ENCODE measurements at regions not wholly inside any gene's neighbourhood (a gene's known extent, or its start where the extent isn't known, plus 50 kb on each side); places are given as distances from the start of the nearest gene placed in this dataset.

GRCh38 chr16:73265935-73266334, 218.0 kb upstream of the ZFHX3 start:
- Histone ChIP-seq H3K4me3 (ENCODE audit: low read depth, low read length) (no peak overlapping the region), H3K36me3 (ENCODE audit: control insufficient read depth, insufficient read depth, low read length) (no peaks in the 10 kb centered on the region), H3K27me3 (ENCODE audit: control insufficient read depth, insufficient read depth, low read length) (no peaks in the 10 kb centered on the region)
- FAIRE-seq: no peak
- no peak for DNase-seq (ENCODE audit: low read depth)
- no peak for TF ChIP-seq CTCF (IDR thresholded peaks at IDR 0.05; ENCODE audit: insufficient read depth, low read length, severe bottlenecking)

- Histone ChIP-seq H3K36me3 (ENCODE audit: control insufficient read depth, insufficient read depth, low read length) (no peaks in the 10 kb centered on the region), H3K27me3 (ENCODE audit: control insufficient read depth, insufficient read depth, low read length) (no peaks in the 10 kb centered on the region), H3K4me3 (ENCODE audit: low read depth, low read length) (no peak overlapping the region)
- TF ChIP-seq CTCF (IDR thresholded peaks at IDR 0.05; ENCODE audit: insufficient read depth, low read length, severe bottlenecking): no peak
- no peak for FAIRE-seq
- no peak for DNase-seq (ENCODE audit: low read depth)
Measured at GRCh38 chr16:73265124-73265837, 217.4 kb upstream of the ZFHX3 start.

- H3K27me3 ChIP-seq (ENCODE audit: control insufficient read depth, insufficient read depth, low read length): no peaks in the 10 kb centered on the region
- no peak overlapping the region for H3K4me3 ChIP-seq (ENCODE audit: low read depth, low read length)
- TF ChIP-seq CTCF (IDR thresholded peaks at IDR 0.05; ENCODE audit: insufficient read depth, low read length, severe bottlenecking): no peak
- H3K36me3 ChIP-seq (ENCODE audit: control insufficient read depth, insufficient read depth, low read length): no peaks in the 10 kb centered on the region
- DNase-seq (ENCODE audit: low read depth): no peak
- FAIRE-seq: no peak
Measured at GRCh38 chr16:73262931-73263330, 215.0 kb upstream of the ZFHX3 start.

GRCh38 chr16:73255031-73255430, 207.1 kb upstream of the ZFHX3 start:
- DNase-seq (ENCODE audit: low read depth): peak; percentile 5
- no peaks in the 10 kb centered on the region for H3K36me3 ChIP-seq (ENCODE audit: control insufficient read depth, insufficient read depth, low read length)
- no peak for TF ChIP-seq CTCF (IDR thresholded peaks at IDR 0.05; ENCODE audit: insufficient read depth, low read length, severe bottlenecking)
- no peak for FAIRE-seq
- H3K4me3 ChIP-seq (ENCODE audit: low read depth, low read length): no peak overlapping the region
- no peaks in the 10 kb centered on the region for H3K27me3 ChIP-seq (ENCODE audit: control insufficient read depth, insufficient read depth, low read length)

GRCh38 chr16:73253922-73254480, 206.1 kb upstream of the ZFHX3 start:
- no peak for TF ChIP-seq CTCF (IDR thresholded peaks at IDR 0.05; ENCODE audit: insufficient read depth, low read length, severe bottlenecking)
- no peak overlapping the region for H3K4me3 ChIP-seq (ENCODE audit: low read depth, low read length)
- DNase-seq (ENCODE audit: low read depth) (no peak), FAIRE-seq (no peak)
- no peaks in the 10 kb centered on the region for H3K36me3 ChIP-seq (ENCODE audit: control insufficient read depth, insufficient read depth, low read length)
- no peaks in the 10 kb centered on the region for H3K27me3 ChIP-seq (ENCODE audit: control insufficient read depth, insufficient read depth, low read length)

- FAIRE-seq (no peak), DNase-seq (ENCODE audit: low read depth) (no peak)
- no peak for TF ChIP-seq CTCF (IDR thresholded peaks at IDR 0.05; ENCODE audit: insufficient read depth, low read length, severe bottlenecking)
- H3K4me3 ChIP-seq (ENCODE audit: low read depth, low read length): no peak overlapping the region
- H3K36me3 ChIP-seq (ENCODE audit: control insufficient read depth, insufficient read depth, low read length): no peaks in the 10 kb centered on the region
- no peaks in the 10 kb centered on the region for H3K27me3 ChIP-seq (ENCODE audit: control insufficient read depth, insufficient read depth, low read length)
Measured at GRCh38 chr16:73252446-73252845, 204.5 kb upstream of the ZFHX3 start.
